NOMO-1 (cell line): ENCODE measurements at regions not wholly inside any gene's neighbourhood (a gene's known extent, or its start where the extent isn't known, plus 50 kb on each side); places are given as distances from the start of the nearest gene placed in this dataset.

ENCODE experiments used
- DNase-seq, 2 experiments: peaks; one replicate each; lab custom pipeline; 2025; ENCODE audit not compliant: unreplicated experiment in 2 of 2; lab: John Stamatoyannopoulos, UW

GRCh38 chr10:44435196-44435595, 50.3 kb upstream of the CXCL12 start:
- DNase-seq: no peak

GRCh38 chr10:44436240-44436639, 51.3 kb upstream of the CXCL12 start:
- no peak for DNase-seq

GRCh38 chr10:44437840-44438511, 53.1 kb upstream of the CXCL12 start:
- DNase-seq: no peak

- DNase-seq: no peak
Observed at GRCh38 chr10:44439239-44439957, 54.5 kb upstream of the CXCL12 start.

GRCh38 chr10:44439958-44440244, 55.0 kb upstream of the CXCL12 start:
- no peak for DNase-seq

GRCh38 chr10:44457259-44457658, 72.4 kb upstream of the CXCL12 start:
- no peak for DNase-seq

GRCh38 chr10:44458671-44459413, 73.9 kb upstream of the CXCL12 start:
- DNase-seq: no peak

GRCh38 chr10:44459671-44460070, 74.8 kb upstream of the CXCL12 start:
- no peak for DNase-seq

GRCh38 chr10:44460416-44460815, 75.5 kb upstream of the CXCL12 start:
- no peak for DNase-seq

GRCh38 chr10:44462338-44462914, 77.5 kb upstream of the CXCL12 start:
- DNase-seq: no peak

GRCh38 chr10:44463511-44464121, 78.7 kb upstream of the CXCL12 start:
- no peak for DNase-seq

- no peak for DNase-seq
Observed at GRCh38 chr10:44464503-44464902, 79.6 kb upstream of the CXCL12 start.

GRCh38 chr10:44465401-44466115, 80.7 kb upstream of the CXCL12 start:
- DNase-seq: no peak

GRCh38 chr10:44466236-44466635, 81.3 kb upstream of the CXCL12 start:
- no peak for DNase-seq

- DNase-seq: no peak
Observed at GRCh38 chr10:44467090-44467489, 82.2 kb upstream of the CXCL12 start.

GRCh38 chr10:44467900-44468299, 83.0 kb upstream of the CXCL12 start:
- no peak for DNase-seq

- no peak for DNase-seq
Observed at GRCh38 chr10:44468525-44468924, 83.6 kb upstream of the CXCL12 start.

GRCh38 chr10:44468965-44469364, 84.1 kb upstream of the CXCL12 start:
- DNase-seq: no peak

GRCh38 chr10:44470784-44471183, 85.9 kb upstream of the CXCL12 start:
- DNase-seq: no peak

- no peak for DNase-seq
Observed at GRCh38 chr10:44471410-44471809, 86.5 kb upstream of the CXCL12 start.

- DNase-seq: no peak
Observed at GRCh38 chr10:44473146-44473545, 88.2 kb upstream of the CXCL12 start.
